Neuronal stem cell (in vitro differentiated cells): ENCODE measurements at regions not wholly inside any gene's neighbourhood (a gene's known extent, or its start where the extent isn't known, plus 50 kb on each side); places are given as distances from the start of the nearest gene placed in this dataset.

Source experiments
- DNase-seq: peaks from one replicate; pipeline ENCODE4 v3.0.0-alpha.2; 2013; ENCODE audit warnings: low spot score
- H2AFZ ChIP-seq: one replicate; pipeline ENCODE4 v1.6.1; 2013; ENCODE audit warnings: mild to moderate bottlenecking, low read length, inconsistent platforms
- H2AK5ac ChIP-seq: 2 replicates; pipeline ENCODE4 v1.6.1; 2013; ENCODE audit warnings: low read depth, mild to moderate bottlenecking, inconsistent platforms, low read length, moderate library complexity, mixed read lengths
- H2BK120ac ChIP-seq: 2 replicates; pipeline ENCODE4 v1.6.1; 2013; ENCODE audit warnings: low read depth, mild to moderate bottlenecking, inconsistent platforms, low read length, moderate library complexity, mixed read lengths
- H2BK12ac ChIP-seq: one replicate; pipeline ENCODE4 v1.6.1; 2013; ENCODE audit warnings: low read length, inconsistent platforms
- H2BK15ac ChIP-seq: 2 replicates; pipeline ENCODE4 v1.6.1; 2013; ENCODE audit warnings: mild to moderate bottlenecking, low read length, inconsistent platforms, mixed read lengths
- H2BK5ac ChIP-seq: one replicate; pipeline ENCODE4 v1.6.1; 2013; ENCODE audit warnings: inconsistent platforms, mild to moderate bottlenecking, low read length, moderate library complexity
- H3K14ac ChIP-seq: one replicate; pipeline ENCODE4 v1.6.1; 2013; ENCODE audit warnings: low read length, inconsistent platforms
- H3K18ac ChIP-seq: 2 replicates; pipeline ENCODE4 v1.6.1; 2013; ENCODE audit warnings: low read length, inconsistent platforms
- H3K23ac ChIP-seq: 2 replicates; pipeline ENCODE4 v1.6.1; 2013; ENCODE audit warnings: low read depth, mild to moderate bottlenecking, mixed read lengths, low read length, inconsistent platforms; ENCODE audit not compliant: poor library complexity
- H3K27ac ChIP-seq: replicated peaks from 3 replicates; pipeline ENCODE4 v1.5.1; 2013; ENCODE audit warnings: low read length, inconsistent platforms
- H3K27me3 ChIP-seq, 3 experiments: 2 replicates each; pipeline ENCODE4 v1.6.1; 2013; ENCODE audit warnings: low read length in 3 of 3, mild to moderate bottlenecking in 2 of 3, inconsistent platforms in 1 of 3, low read depth in 1 of 3, mixed read lengths in 1 of 3, moderate library complexity in 1 of 3; ENCODE audit not compliant: control insufficient read depth in 3 of 3, insufficient read depth in 3 of 3
- H3K36me3 ChIP-seq, 2 donors: replicated peaks in 1 of 2; 2 replicates each; pipeline ENCODE4 v1.6.1; 2013; ENCODE audit warnings: low read length in 2 of 2; ENCODE audit not compliant: control insufficient read depth in 2 of 2, insufficient read depth in 2 of 2
- H3K4ac ChIP-seq: 2 replicates; pipeline ENCODE4 v1.6.1; 2013; ENCODE audit warnings: inconsistent platforms, mild to moderate bottlenecking, low read length, moderate library complexity
- H3K4me1 ChIP-seq, 2 donors: 1 replicate in 1 of 2; 2 replicates in 1 of 2; pipeline ENCODE4 v1.6.1; 2013; ENCODE audit warnings: low read length in 2 of 2, low read depth in 1 of 2; ENCODE audit not compliant: control insufficient read depth in 2 of 2, insufficient read depth in 1 of 2
- H3K4me2 ChIP-seq: one replicate; pipeline ENCODE4 v1.6.1; 2013; ENCODE audit warnings: mild to moderate bottlenecking, low read length, inconsistent platforms; ENCODE audit not compliant: insufficient read depth, poor library complexity, severe bottlenecking
- H3K4me3 ChIP-seq, 2 donors: 2 replicates each; pipeline ENCODE4 v1.5.1; 2013; ENCODE audit warnings: low read length in 2 of 2, mild to moderate bottlenecking in 2 of 2, inconsistent platforms in 1 of 2, moderate library complexity in 1 of 2
- H3K79me1 ChIP-seq: one replicate; pipeline ENCODE4 v1.6.1; 2013; ENCODE audit warnings: low read depth, mild to moderate bottlenecking, inconsistent platforms, low read length, moderate library complexity
- H3K9ac ChIP-seq: one replicate; pipeline ENCODE4 v1.6.1; 2013; ENCODE audit warnings: mild to moderate bottlenecking, low read depth, low read length, inconsistent platforms; ENCODE audit not compliant: poor library complexity
- H3K9me3 ChIP-seq, 2 donors: replicated peaks in 1 of 2; 2 replicates each; pipeline versions ENCODE3 to v1.6.1; 2013; ENCODE audit warnings: low read length in 2 of 2, mild to moderate bottlenecking in 2 of 2, inconsistent platforms in 1 of 2, low read depth in 1 of 2, mixed read lengths in 1 of 2, moderate library complexity in 1 of 2; ENCODE audit not compliant: control insufficient read depth in 2 of 2, insufficient read depth in 1 of 2
- H4K8ac ChIP-seq: one replicate; pipeline ENCODE4 v1.6.1; 2013; ENCODE audit warnings: low read depth, mild to moderate bottlenecking, inconsistent platforms, low read length, moderate library complexity
- H4K91ac ChIP-seq: one replicate; pipeline ENCODE4 v1.6.1; 2013; ENCODE audit warnings: low read length, low read depth, mild to moderate bottlenecking, inconsistent platforms; ENCODE audit not compliant: poor library complexity
- WGBS, 2 donors: extraction: QIAGEN DNeasy Blood & Tissue Kit; methylation state at CpG; one replicate each; pipeline ENCODE4 v1.1.7; 2013; ENCODE audit warnings: missing lambda C conversion rate in 2 of 2, mixed read lengths in 1 of 2; ENCODE audit not compliant: insufficient read length in 2 of 2, insufficient replicate concordance in 1 of 2; ENCODE audit errors: extremely low coverage in 2 of 2; 5-methylcytosine and 5-hydroxymethylcytosine counted together

- no CpG with 5 or more reads among the region's 4 CpGs for WGBS, 2 donors
- H2AFZ ChIP-seq = no peak overlapping the region
- no peaks in the 10 kb centered on the region for H3K36me3 ChIP-seq
- no peak overlapping the region for H3K14ac ChIP-seq
- H3K4ac ChIP-seq = no peak overlapping the region
- H2BK5ac ChIP-seq = no peak overlapping the region
- H3K18ac ChIP-seq = no peak overlapping the region
- H2BK120ac ChIP-seq = no peak overlapping the region
- H3K4me2 ChIP-seq = no peak overlapping the region
- H3K4me1 ChIP-seq = no peaks in the 10 kb centered on the region
- no peak overlapping the region for H4K91ac ChIP-seq
- no peak overlapping the region for H2BK15ac ChIP-seq
- no peak overlapping the region for H3K4me3 ChIP-seq
- no peak overlapping the region for H2BK12ac ChIP-seq
- no peaks in the 10 kb centered on the region for H3K27me3 ChIP-seq
- no peak overlapping the region for H3K23ac ChIP-seq
- H3K9me3 ChIP-seq = no peaks in the 10 kb centered on the region
- H3K79me1 ChIP-seq = no peaks in the 10 kb centered on the region
- DNase-seq = no peak
- H4K8ac ChIP-seq = no peak overlapping the region
- H2AK5ac ChIP-seq = no peak overlapping the region
- no peak overlapping the region for H3K27ac ChIP-seq
- H3K9ac ChIP-seq = no peak overlapping the region
These were observed 185.0 kb upstream of the PODXL start for GRCh38 chr7:131741446-131741845.

- Histone ChIP-seq H2AK5ac (no peak overlapping the region), H2BK12ac (no peak overlapping the region), H2BK5ac (no peak overlapping the region), H3K18ac (no peak overlapping the region), H3K4ac (no peak overlapping the region), H3K4me3 (no peak overlapping the region), H3K4me2 (no peak overlapping the region), H2BK15ac (no peak overlapping the region), H3K23ac (no peak overlapping the region), H4K91ac (no peak overlapping the region), H3K9ac (no peak overlapping the region), H4K8ac (no peak overlapping the region), H3K4me1 (no peaks in the 10 kb centered on the region), H3K79me1 (no peaks in the 10 kb centered on the region), H3K36me3 (no peaks in the 10 kb centered on the region), H3K9me3 (no peaks in the 10 kb centered on the region), H3K27ac (no peak overlapping the region), H2BK120ac (no peak overlapping the region), H3K27me3 (peaks cover 0 to 13% (median 0%) of the 10 kb centered on the region in 3 experiments), H2AFZ (no peak overlapping the region), H3K14ac (no peak overlapping the region)
- no peak for DNase-seq
- WGBS, 2 donors = no CpG with 5 or more reads among the region's 25 CpGs
These were observed 181.5 kb upstream of the PODXL start for GRCh38 chr7:131737746-131738465.

- H2BK5ac ChIP-seq = no peak overlapping the region
- H3K4me3 ChIP-seq = no peak overlapping the region
- no peak overlapping the region for H3K4me2 ChIP-seq
- H3K36me3 ChIP-seq = no peaks in the 10 kb centered on the region
- H4K91ac ChIP-seq = no peak overlapping the region
- no peak overlapping the region for H4K8ac ChIP-seq
- no peak overlapping the region for H3K9ac ChIP-seq
- H3K27ac ChIP-seq = no peak overlapping the region
- H2AK5ac ChIP-seq = no peak overlapping the region
- H3K4ac ChIP-seq = no peak overlapping the region
- no peak overlapping the region for H3K18ac ChIP-seq
- no peak overlapping the region for H2BK12ac ChIP-seq
- no peak overlapping the region for H3K14ac ChIP-seq
- H2BK120ac ChIP-seq = no peak overlapping the region
- no CpG with 5 or more reads among the region's 5 CpGs for WGBS, 2 donors
- no peaks in the 10 kb centered on the region for H3K9me3 ChIP-seq
- no peak overlapping the region for H3K23ac ChIP-seq
- no peak overlapping the region for H2BK15ac ChIP-seq
- DNase-seq = no peak
- no peaks in the 10 kb centered on the region for H3K79me1 ChIP-seq
- H3K4me1 ChIP-seq = no peaks in the 10 kb centered on the region
- peaks cover 0 to 15% (median 0%) of the 10 kb centered on the region in 3 experiments for H3K27me3 ChIP-seq
- no peak overlapping the region for H2AFZ ChIP-seq
These were observed 178.7 kb upstream of the PODXL start for GRCh38 chr7:131735101-131735500.

- H2BK120ac ChIP-seq = no peak overlapping the region
- H3K4me3 ChIP-seq = no peak overlapping the region
- no peaks in the 10 kb centered on the region for H3K4me1 ChIP-seq
- H3K27me3 ChIP-seq = peaks cover 0 to 15% (median 0%) of the 10 kb centered on the region in 3 experiments
- H2BK15ac ChIP-seq = no peak overlapping the region
- H2BK12ac ChIP-seq = no peak overlapping the region
- H3K23ac ChIP-seq = no peak overlapping the region
- no peak overlapping the region for H4K8ac ChIP-seq
- H2AFZ ChIP-seq = no peak overlapping the region
- peak overlapping the region; percentile 17 for H3K18ac ChIP-seq
- H2AK5ac ChIP-seq = no peak overlapping the region
- H4K91ac ChIP-seq = no peak overlapping the region
- no peaks in the 10 kb centered on the region for H3K79me1 ChIP-seq
- no peak overlapping the region for H2BK5ac ChIP-seq
- H3K9me3 ChIP-seq = no peaks in the 10 kb centered on the region
- no peaks in the 10 kb centered on the region for H3K36me3 ChIP-seq
- no peak overlapping the region for H3K27ac ChIP-seq
- no peak overlapping the region for H3K4me2 ChIP-seq
- peak overlapping the region; percentile 4 for H3K14ac ChIP-seq
- no peak for DNase-seq
- no peak overlapping the region for H3K4ac ChIP-seq
- WGBS, 2 donors = no CpG with 5 or more reads among the region's 6 CpGs
- H3K9ac ChIP-seq = no peak overlapping the region
These were observed 177.2 kb upstream of the PODXL start for GRCh38 chr7:131733604-131734003.
